CD14-positive monocyte (primary cell): ENCODE measurements at regions not wholly inside any gene's neighbourhood (a gene's known extent, or its start where the extent isn't known, plus 50 kb on each side); places are given as distances from the start of the nearest gene placed in this dataset.
A peak's percentile ranks its signal among the peaks of the same experiment; 100 is the strongest.

ENCODE experiments used
- DNase-seq, 3 donors: peaks; one replicate each; pipeline ENCODE4 v3.0.0-alpha.2; 2011 to 2022
- H2AFZ ChIP-seq: 2 replicates; pipeline ENCODE4 v1.6.0; 2012; ENCODE audit warnings: mild to moderate bottlenecking, low read depth, low read length, inconsistent platforms; ENCODE audit not compliant: insufficient read depth, poor library complexity, severe bottlenecking
- H3K27ac ChIP-seq, 2 donors: 1 replicate in 1 of 2; 2 replicates in 1 of 2; pipeline ENCODE4 v1.5.1; 2012 to 2013; ENCODE audit warnings: low read length in 2 of 2, control low read depth in 1 of 2, inconsistent platforms in 1 of 2, low read depth in 1 of 2, mild to moderate bottlenecking in 1 of 2
- H3K27me3 ChIP-seq, 2 donors: one replicate each; pipeline versions ENCODE4 v1.6.0 to v1.6.1; 2011 to 2013; ENCODE audit warnings: low read length in 2 of 2; ENCODE audit not compliant: control insufficient read depth in 2 of 2, insufficient read depth in 2 of 2
- H3K36me3 ChIP-seq, 2 donors: replicated peaks in 1 of 2; 1 replicate in 1 of 2; 2 replicates in 1 of 2; pipeline versions ENCODE4 v1.5.1 to v1.6.1; 2012 to 2013; ENCODE audit warnings: low read length in 2 of 2, control low read depth in 1 of 2, inconsistent platforms in 1 of 2, mild to moderate bottlenecking in 1 of 2; ENCODE audit not compliant: insufficient read depth in 2 of 2, control insufficient read depth in 1 of 2
- H3K4me1 ChIP-seq, 2 donors: 1 replicate in 1 of 2; 2 replicates in 1 of 2; pipeline versions ENCODE4 v1.5.1 to v1.6.1; 2012 to 2013; ENCODE audit warnings: low read length in 2 of 2, control low read depth in 1 of 2, inconsistent platforms in 1 of 2, mild to moderate bottlenecking in 1 of 2, moderate library complexity in 1 of 2; ENCODE audit not compliant: insufficient read depth in 2 of 2, control insufficient read depth in 1 of 2
- H3K4me2 ChIP-seq: replicated peaks from 2 replicates; pipeline ENCODE3; 2012; ENCODE audit warnings: low read length, moderate library complexity, mild to moderate bottlenecking; ENCODE audit not compliant: poor library complexity, severe bottlenecking; ENCODE audit errors: extremely low read depth
- H3K4me3 ChIP-seq, 3 experiments: fragments of 200-600 bp in 1 of 3; sonication (generic) in 1 of 3; replicated peaks in 1 of 3; 1 replicate in 2 of 3; 2 replicates in 1 of 3; pipeline ENCODE4 v1.5.1; 2011 to 2013; ENCODE audit warnings: low read length in 3 of 3, mild to moderate bottlenecking in 3 of 3, control low read depth in 2 of 3, low read depth in 2 of 3, inconsistent platforms in 1 of 3, moderate library complexity in 1 of 3
- H3K79me2 ChIP-seq: 2 replicates; pipeline ENCODE4 v1.6.0; 2012; ENCODE audit warnings: mild to moderate bottlenecking, control low read depth, inconsistent platforms, low read length, moderate library complexity; ENCODE audit not compliant: insufficient read depth
- H3K9ac ChIP-seq: 2 replicates; pipeline ENCODE4 v1.6.0; 2017; ENCODE audit warnings: low read length, mild to moderate bottlenecking; ENCODE audit not compliant: insufficient read depth, poor library complexity, severe bottlenecking
- H3K9me3 ChIP-seq, 2 donors: replicated peaks in 1 of 2; 1 replicate in 1 of 2; 2 replicates in 1 of 2; pipeline versions ENCODE4 v1.5.1 to v1.6.1; 2012 to 2013; ENCODE audit warnings: low read length in 2 of 2, control low read depth in 1 of 2; ENCODE audit not compliant: control insufficient read depth in 1 of 2, insufficient read depth in 1 of 2
- H4K20me1 ChIP-seq: 2 replicates; pipeline ENCODE4 v1.6.0; 2012; ENCODE audit warnings: mild to moderate bottlenecking, low read length, control low read depth, moderate library complexity; ENCODE audit not compliant: insufficient read depth
- H3K27ac Mint-ChIP-seq, 7 donors: one replicate each; pipeline ENCODE4 v1.8.0; 2020; ENCODE audit warnings: mild to moderate bottlenecking in 7 of 7, mixed read lengths in 7 of 7, moderate library complexity in 6 of 7, inconsistent platforms in 2 of 7
- H3K27me3 Mint-ChIP-seq, 3 donors: one replicate each; pipeline ENCODE4 v1.8.0; 2021 to 2022; ENCODE audit warnings: low read depth in 3 of 3, mild to moderate bottlenecking in 3 of 3, mixed read lengths in 3 of 3, moderate library complexity in 3 of 3, inconsistent platforms in 1 of 3
- H3K36me3 Mint-ChIP-seq, 2 donors: one replicate each; pipeline ENCODE4 v1.8.0; 2020; ENCODE audit warnings: mixed read lengths in 2 of 2, inconsistent platforms in 1 of 2, mild to moderate bottlenecking in 1 of 2
- H3K4me1 Mint-ChIP-seq: one replicate; pipeline ENCODE4 v1.8.0; 2020; ENCODE audit warnings: mild to moderate bottlenecking, mixed read lengths
- H3K4me3 Mint-ChIP-seq, 2 donors: one replicate each; pipeline ENCODE4 v1.8.0; 2020; ENCODE audit warnings: mild to moderate bottlenecking in 2 of 2, mixed read lengths in 2 of 2, moderate library complexity in 1 of 2
- H3K9me3 Mint-ChIP-seq, 7 donors: one replicate each; pipeline ENCODE4 v1.8.0; 2020 to 2022; ENCODE audit warnings: mixed read lengths in 7 of 7, mild to moderate bottlenecking in 6 of 7, moderate library complexity in 6 of 7, inconsistent platforms in 2 of 7
- CTCF ChIP-seq: fragments of 200-600 bp; IDR thresholded peaks from one replicate; pipeline ENCODE4 v1.8.0; 2022; ENCODE audit warnings: antibody characterized with exemption, mild to moderate bottlenecking
- WGBS: methylation state at CpG from one replicate; pipeline ENCODE4 v1.1.5; 2013; ENCODE audit warnings: missing lambda C conversion rate; ENCODE audit not compliant: insufficient coverage; 5-methylcytosine and 5-hydroxymethylcytosine counted together
- intact Hi-C, 2 donors: fragments of 100-400 bp; cut with micrococcal nuclease; formaldehyde crosslinking; loops; one replicate each; pipeline versions ENCODE4 v1.15.0 to v1.15.1; 2023

- H3K36me3 Mint-ChIP-seq: no peaks in the 10 kb centered on the region
Measured at GRCh38 chr2:182530636-182531035, 103.8 kb upstream of the PDE1A start.

GRCh38 chr2:182540252-182540651, 113.4 kb upstream of the PDE1A start:
- H3K4me3 ChIP-seq: no peak overlapping the region
- no peaks in the 10 kb centered on the region for H4K20me1 ChIP-seq
- Mint-ChIP-seq H3K36me3 (no peaks in the 10 kb centered on the region), H3K9me3 (peaks cover 0 to 2% (median 0%) of the 10 kb centered on the region in 7 donors), H3K27ac (peak overlapping the region in 3 of 7 donors; percentile 75 to 87 (median 82)), H3K4me1 (peaks cover 12% of the 10 kb centered on the region), H3K27me3 (peaks cover 0 to 1% (median 0%) of the 10 kb centered on the region in 3 donors), H3K4me3 (peak overlapping the region in 1 of 2 donors; percentile 15)
- no CpG with 5 or more reads among the region's 1 CpG for WGBS
- no peaks in the 10 kb centered on the region for H3K79me2 ChIP-seq
- H3K4me1 ChIP-seq: peaks cover 19 to 20% of the 10 kb centered on the region in 2 donors
- no peak overlapping the region for H2AFZ ChIP-seq
- no peaks in the 10 kb centered on the region for H3K27me3 ChIP-seq
- H3K9me3 ChIP-seq: no peaks in the 10 kb centered on the region
- intact Hi-C loops: no loop called here
- H3K27ac ChIP-seq: no peak overlapping the region
- TF ChIP-seq CTCF: no peak
- H3K9ac ChIP-seq: no peak overlapping the region
- no peaks in the 10 kb centered on the region for H3K36me3 ChIP-seq
- peak; percentile 32 to 43 (median 35) for DNase-seq
- H3K4me2 ChIP-seq: no peak overlapping the region

More at GRCh38 chr2:182530636-182531035, 103.8 kb upstream of the PDE1A start:
- no peak for DNase-seq
- Histone ChIP-seq H3K9me3 (no peaks in the 10 kb centered on the region), H3K4me2 (no peak overlapping the region), H3K4me1 (no peaks in the 10 kb centered on the region), H3K79me2 (no peaks in the 10 kb centered on the region), H2AFZ (no peak overlapping the region), H3K9ac (no peak overlapping the region), H3K4me3 (no peak overlapping the region), H4K20me1 (no peaks in the 10 kb centered on the region), H3K27me3 (no peaks in the 10 kb centered on the region), H3K27ac (no peak overlapping the region), H3K36me3 (no peaks in the 10 kb centered on the region)
- Mint-ChIP-seq H3K27me3 (no peaks in the 10 kb centered on the region), H3K4me1 (no peaks in the 10 kb centered on the region), H3K4me3 (no peak overlapping the region), H3K9me3 (peaks cover 5 to 16% (median 10%) of the 10 kb centered on the region in 7 donors), H3K27ac (no peak overlapping the region)
- TF ChIP-seq CTCF: no peak
- intact Hi-C loops: no loop called here
